Fibroblast of lung (primary cell): ENCODE measurements at regions not wholly inside any gene's neighbourhood (a gene's known extent, or its start where the extent isn't known, plus 50 kb on each side); places are given as distances from the start of the nearest gene placed in this dataset.

Experiments used
- DNase-seq, 2 donors: peaks; one replicate each; pipeline versions ENCODE4 v3.0.0 to v3.0.0-alpha.2; 2010; ENCODE audit warnings: low read depth in 2 of 2
- H2AFZ ChIP-seq: 2 replicates; pipeline ENCODE4 v1.5.1; 2012; ENCODE audit warnings: low read length, control low read depth, inconsistent platforms
- H3K27ac ChIP-seq: 2 replicates; pipeline ENCODE4 v1.5.1; 2011; ENCODE audit warnings: low read length, control low read depth; ENCODE audit not compliant: insufficient read depth
- H3K27me3 ChIP-seq: 2 replicates; pipeline ENCODE4 v1.5.1; 2011; ENCODE audit warnings: mild to moderate bottlenecking, low read length; ENCODE audit not compliant: control insufficient read depth, insufficient read depth
- H3K36me3 ChIP-seq: 2 replicates; pipeline ENCODE4 v1.5.1; 2011; ENCODE audit warnings: low read length; ENCODE audit not compliant: control insufficient read depth, insufficient read depth
- H3K4me1 ChIP-seq: 2 replicates; pipeline ENCODE4 v1.5.1; 2011; ENCODE audit warnings: low read length; ENCODE audit not compliant: control insufficient read depth, insufficient read depth; ENCODE audit errors: extremely low read depth
- H3K4me2 ChIP-seq: 2 replicates; pipeline ENCODE4 v1.5.1; 2011; ENCODE audit warnings: low read length, control low read depth; ENCODE audit not compliant: insufficient read depth; ENCODE audit errors: extremely low read depth
- H3K4me3 ChIP-seq, 4 experiments: fragments of 200-600 bp in 1 of 4; sonication (generic) in 1 of 4; replicated peaks in 1 of 4; 2 replicates each; pipeline ENCODE4 v1.5.1; 2011 to 2016; ENCODE audit warnings: low read length in 4 of 4, low read depth in 3 of 4, mild to moderate bottlenecking in 3 of 4, control low read depth in 2 of 4, inconsistent platforms in 1 of 4, mixed read lengths in 1 of 4; ENCODE audit not compliant: insufficient read depth in 1 of 4; ENCODE audit errors: control extremely low read depth in 1 of 4
- H3K79me2 ChIP-seq: 2 replicates; pipeline ENCODE4 v1.5.1; 2012; ENCODE audit warnings: mild to moderate bottlenecking, low read length, inconsistent platforms; ENCODE audit not compliant: control insufficient read depth, insufficient read depth
- H3K9ac ChIP-seq: 2 replicates; pipeline ENCODE4 v1.5.1; 2011; ENCODE audit warnings: mild to moderate bottlenecking, low read length, control low read depth; ENCODE audit not compliant: insufficient read depth
- H3K9me3 ChIP-seq: 2 replicates; pipeline ENCODE4 v1.5.1; 2012; ENCODE audit warnings: low read depth, low read length; ENCODE audit not compliant: control insufficient read depth, insufficient read depth
- H4K20me1 ChIP-seq: 2 replicates; pipeline ENCODE4 v1.5.1; 2011; ENCODE audit warnings: low read length; ENCODE audit not compliant: control insufficient read depth, insufficient read depth; ENCODE audit errors: extremely low read depth
- CTCF ChIP-seq, 2 donors: IDR thresholded peaks in 1 of 2; conservative IDR thresholded peaks in 1 of 2; 1 replicate in 1 of 2; 2 replicates in 1 of 2; pipeline ENCODE4 v1.5.1; 2011 to 2012; ENCODE audit warnings: low read length in 2 of 2, control low read depth in 1 of 2, inconsistent platforms in 1 of 2, low read depth in 1 of 2, mild to moderate bottlenecking in 1 of 2
- EZH2 ChIP-seq: IDR thresholded peaks from 2 replicates; pipeline ENCODE4 v1.5.1; 2012; ENCODE audit warnings: low read length, control low read depth, mild to moderate bottlenecking; ENCODE audit errors: missing control alignments

- Histone ChIP-seq H3K27ac (no peak overlapping the region), H4K20me1 (no peaks in the 10 kb centered on the region), H2AFZ (no peak overlapping the region), H3K9ac (no peak overlapping the region), H3K9me3 (no peaks in the 10 kb centered on the region), H3K27me3 (no peaks in the 10 kb centered on the region), H3K4me2 (no peak overlapping the region), H3K4me3 (no peak overlapping the region), H3K79me2 (no peaks in the 10 kb centered on the region), H3K4me1 (peaks cover 2% of the 10 kb centered on the region), H3K36me3 (no peaks in the 10 kb centered on the region)
- TF ChIP-seq CTCF (conservative IDR thresholded peaks at IDR 0.05 in 1 of 2, IDR thresholded peaks at IDR 0.05 in 1 of 2; ENCODE audit: low read depth in 1 of 2, low read length in 2 of 2) (no peak), EZH2 (no peak)
- no peak for DNase-seq
Observed at GRCh38 chr18:67278984-67279383, 237.5 kb downstream of the DSEL start.

GRCh38 chr18:67276638-67277037, 239.9 kb downstream of the DSEL start:
- DNase-seq: no peak
- Histone ChIP-seq H3K9ac (no peak overlapping the region), H3K4me3 (no peak overlapping the region), H2AFZ (no peak overlapping the region), H3K79me2 (no peaks in the 10 kb centered on the region), H3K27me3 (no peaks in the 10 kb centered on the region), H3K4me2 (no peak overlapping the region), H3K36me3 (no peaks in the 10 kb centered on the region), H3K27ac (no peak overlapping the region), H4K20me1 (no peaks in the 10 kb centered on the region), H3K4me1 (peaks cover 2% of the 10 kb centered on the region), H3K9me3 (no peaks in the 10 kb centered on the region)
- TF ChIP-seq CTCF (conservative IDR thresholded peaks at IDR 0.05 in 1 of 2, IDR thresholded peaks at IDR 0.05 in 1 of 2; ENCODE audit: low read depth in 1 of 2, low read length in 2 of 2) (no peak), EZH2 (no peak)

- TF ChIP-seq EZH2 (no peak), CTCF (conservative IDR thresholded peaks at IDR 0.05 in 1 of 2, IDR thresholded peaks at IDR 0.05 in 1 of 2; ENCODE audit: low read depth in 1 of 2, low read length in 2 of 2) (no peak)
Observed at GRCh38 chr18:67273288-67273687, 243.2 kb downstream of the DSEL start.

More at GRCh38 chr18:67273288-67273687, 243.2 kb downstream of the DSEL start:
- no peaks in the 10 kb centered on the region for H3K36me3 ChIP-seq
- H3K27ac ChIP-seq: no peak overlapping the region
- no peak overlapping the region for H2AFZ ChIP-seq
- no peaks in the 10 kb centered on the region for H3K27me3 ChIP-seq
- H3K4me3 ChIP-seq: no peak overlapping the region
- H3K4me2 ChIP-seq: no peak overlapping the region
- no peaks in the 10 kb centered on the region for H4K20me1 ChIP-seq
- no peaks in the 10 kb centered on the region for H3K9me3 ChIP-seq
- H3K4me1 ChIP-seq: peaks cover 2% of the 10 kb centered on the region
- H3K9ac ChIP-seq: no peak overlapping the region
- DNase-seq: no peak
- no peaks in the 10 kb centered on the region for H3K79me2 ChIP-seq
